Osteoblast (primary cell): ENCODE measurements at regions not wholly inside any gene's neighbourhood (a gene's known extent, or its start where the extent isn't known, plus 50 kb on each side); places are given as distances from the start of the nearest gene placed in this dataset.

Experiments
- DNase-seq: peaks from one replicate; pipeline ENCODE4 v3.0.0; 2011; ENCODE audit warnings: low spot score, mixed read lengths; ENCODE audit not compliant: insufficient read length; ENCODE audit errors: missing footprints
- H2AFZ ChIP-seq: 2 replicates; pipeline ENCODE4 v1.6.0; 2011; ENCODE audit warnings: mild to moderate bottlenecking, low read length
- H3K27ac ChIP-seq: 2 replicates; pipeline ENCODE4 v1.5.1; 2011; ENCODE audit warnings: mild to moderate bottlenecking, low read depth, low read length, moderate library complexity
- H3K27me3 ChIP-seq: 2 replicates; pipeline ENCODE4 v1.6.0; 2012; ENCODE audit warnings: mild to moderate bottlenecking, control low read depth, inconsistent platforms, low read length, moderate library complexity; ENCODE audit not compliant: insufficient read depth
- H3K36me3 ChIP-seq: 2 replicates; pipeline ENCODE4 v1.5.1; 2011; ENCODE audit warnings: mild to moderate bottlenecking, low read length, control low read depth, moderate library complexity; ENCODE audit not compliant: insufficient read depth
- H3K4me1 ChIP-seq: 2 replicates; pipeline ENCODE4 v1.5.1; 2011; ENCODE audit warnings: mild to moderate bottlenecking, low read length, control low read depth, moderate library complexity; ENCODE audit not compliant: insufficient read depth
- H3K4me2 ChIP-seq: 2 replicates; pipeline ENCODE4 v1.6.0; 2011; ENCODE audit warnings: mild to moderate bottlenecking, low read length; ENCODE audit not compliant: insufficient read depth
- H3K4me3 ChIP-seq: fragments of 200-600 bp; sonication (generic); 3 replicates; pipeline ENCODE4 v1.5.1; 2012; ENCODE audit warnings: mild to moderate bottlenecking, low read length, inconsistent platforms; ENCODE audit not compliant: insufficient read depth
- H3K79me2 ChIP-seq: 2 replicates; pipeline ENCODE4 v1.6.0; 2012; ENCODE audit warnings: mild to moderate bottlenecking, low read length, control low read depth, inconsistent platforms; ENCODE audit not compliant: insufficient read depth
- H3K9me3 ChIP-seq: 2 replicates; pipeline ENCODE4 v1.5.1; 2011; ENCODE audit warnings: low read depth, low read length, control low read depth
- H4K20me1 ChIP-seq: 2 replicates; pipeline ENCODE4 v1.6.0; 2012; ENCODE audit warnings: mild to moderate bottlenecking, low read length, control low read depth; ENCODE audit not compliant: insufficient read depth
- CTCF ChIP-seq: IDR thresholded peaks from 2 replicates; pipeline ENCODE4 v1.5.1; 2011; ENCODE audit warnings: mild to moderate bottlenecking, low read depth, low read length, moderate library complexity; ENCODE audit errors: extremely low read depth

GRCh38 chr15:61398310-61398709 lies 169.2 kb upstream of the RORA start:
- H3K9me3 ChIP-seq = no peaks in the 10 kb centered on the region
- H3K36me3 ChIP-seq = no peaks in the 10 kb centered on the region
- no peaks in the 10 kb centered on the region for H3K79me2 ChIP-seq
- no peaks in the 10 kb centered on the region for H3K27me3 ChIP-seq
- H4K20me1 ChIP-seq = no peaks in the 10 kb centered on the region
- no peak for DNase-seq
- H2AFZ ChIP-seq = no peak overlapping the region
- no peak overlapping the region for H3K4me2 ChIP-seq
- no peak for TF ChIP-seq CTCF
- H3K4me3 ChIP-seq = no peak overlapping the region
- H3K4me1 ChIP-seq = no peaks in the 10 kb centered on the region
- H3K27ac ChIP-seq = no peak overlapping the region

DNA sequence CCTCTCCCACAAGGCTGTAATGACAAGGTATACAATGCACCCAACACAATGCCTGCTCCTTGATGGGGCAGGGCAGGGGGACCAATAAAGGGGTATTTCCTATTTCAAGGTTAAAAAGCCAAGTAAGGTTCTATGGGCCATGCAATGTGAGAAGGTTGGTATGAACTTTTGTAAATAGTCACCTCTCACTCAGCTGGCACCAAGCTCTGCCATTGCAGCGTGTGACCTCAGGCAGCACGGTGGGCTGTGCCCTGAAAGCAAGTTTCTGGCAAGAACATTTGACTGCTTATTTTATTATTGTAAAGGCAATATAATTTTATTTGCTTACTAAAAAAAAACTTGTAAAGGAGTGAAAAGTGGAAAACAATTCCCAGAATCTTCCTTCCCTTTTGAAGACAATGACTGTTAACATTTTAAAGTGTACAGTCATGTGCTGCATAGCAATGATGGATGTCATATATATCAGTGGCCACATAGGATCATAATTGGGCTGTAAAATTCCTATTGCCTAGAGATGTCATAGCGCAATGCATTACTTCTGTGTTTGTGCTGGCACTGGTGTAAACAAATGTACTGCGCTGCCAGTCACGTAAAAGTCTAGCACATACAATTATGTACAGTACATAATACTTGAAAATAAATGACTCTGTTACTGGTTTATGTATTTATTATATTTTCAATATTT lies 167.3 kb upstream of the RORA start:
- H4K20me1 ChIP-seq = no peaks in the 10 kb centered on the region
- DNase-seq = no peak
- no peaks in the 10 kb centered on the region for H3K9me3 ChIP-seq
- H3K27me3 ChIP-seq = no peaks in the 10 kb centered on the region
- TF ChIP-seq CTCF = no peak
- no peak overlapping the region for H3K4me2 ChIP-seq
- no peak overlapping the region for H3K27ac ChIP-seq
- no peak overlapping the region for H3K4me3 ChIP-seq
- H3K4me1 ChIP-seq = no peaks in the 10 kb centered on the region
- no peaks in the 10 kb centered on the region for H3K79me2 ChIP-seq
- no peak overlapping the region for H2AFZ ChIP-seq
- no peaks in the 10 kb centered on the region for H3K36me3 ChIP-seq

DNA sequence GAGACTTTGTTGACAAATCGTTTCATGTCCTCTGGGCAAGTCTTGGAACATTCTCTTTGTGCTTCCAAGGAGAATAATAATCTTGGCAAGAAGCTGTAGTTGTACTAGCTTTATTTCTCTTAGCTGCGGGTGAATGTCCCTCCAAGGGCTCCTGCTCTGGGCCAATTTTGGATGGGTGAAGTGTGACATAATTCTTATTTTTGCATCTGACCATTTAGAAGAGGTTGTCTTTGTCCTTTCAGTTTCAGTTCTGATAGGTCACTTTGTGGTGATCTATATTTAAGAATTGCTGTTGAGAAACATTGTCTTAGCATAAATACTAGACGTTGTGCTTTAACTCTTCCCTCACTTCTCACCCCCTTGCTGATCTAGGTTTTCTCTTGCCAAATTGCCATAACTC lies 164.8 kb upstream of the RORA start:
- no peak overlapping the region for H3K27ac ChIP-seq
- no peaks in the 10 kb centered on the region for H3K79me2 ChIP-seq
- no peaks in the 10 kb centered on the region for H3K27me3 ChIP-seq
- H3K9me3 ChIP-seq = no peaks in the 10 kb centered on the region
- peak overlapping the region; percentile 41 for H3K4me2 ChIP-seq
- TF ChIP-seq CTCF = no peak
- DNase-seq = no peak
- H2AFZ ChIP-seq = peak overlapping the region; percentile 63
- no peaks in the 10 kb centered on the region for H3K4me1 ChIP-seq
- H3K36me3 ChIP-seq = no peaks in the 10 kb centered on the region
- peak overlapping the region; percentile 45 for H3K4me3 ChIP-seq
- no peaks in the 10 kb centered on the region for H4K20me1 ChIP-seq

- Histone ChIP-seq H3K36me3 (no peaks in the 10 kb centered on the region), H3K4me1 (no peaks in the 10 kb centered on the region), H3K4me3 (no peak overlapping the region), H2AFZ (peak overlapping the region; percentile 63), H3K27me3 (no peaks in the 10 kb centered on the region), H4K20me1 (no peaks in the 10 kb centered on the region), H3K4me2 (peak overlapping the region; percentile 41), H3K27ac (no peak overlapping the region), H3K9me3 (no peaks in the 10 kb centered on the region), H3K79me2 (no peaks in the 10 kb centered on the region)
- DNase-seq = no peak
- TF ChIP-seq CTCF = no peak
These were observed 164.4 kb upstream of the RORA start for GRCh38 chr15:61393524-61393923.
